Hematopoietic multipotent progenitor cell treated with erythropoietin and hydrocortisone succinate and interleukin-3 and kit ligand, for 4 days (in vitro differentiated cells): ENCODE measurements at regions not wholly inside any gene's neighbourhood (a gene's known extent, or its start where the extent isn't known, plus 50 kb on each side); places are given as distances from the start of the nearest gene placed in this dataset.
"Not testable (repeated sequence)": the region's sequence is repeated elsewhere in the genome, so short reads cannot be mapped to it uniquely, and the experiment has no call there.

ENCODE experiments used
- DNase-seq: peaks from one replicate; pipeline ENCODE4 v3.0.0-alpha.2; 2015

DNA sequence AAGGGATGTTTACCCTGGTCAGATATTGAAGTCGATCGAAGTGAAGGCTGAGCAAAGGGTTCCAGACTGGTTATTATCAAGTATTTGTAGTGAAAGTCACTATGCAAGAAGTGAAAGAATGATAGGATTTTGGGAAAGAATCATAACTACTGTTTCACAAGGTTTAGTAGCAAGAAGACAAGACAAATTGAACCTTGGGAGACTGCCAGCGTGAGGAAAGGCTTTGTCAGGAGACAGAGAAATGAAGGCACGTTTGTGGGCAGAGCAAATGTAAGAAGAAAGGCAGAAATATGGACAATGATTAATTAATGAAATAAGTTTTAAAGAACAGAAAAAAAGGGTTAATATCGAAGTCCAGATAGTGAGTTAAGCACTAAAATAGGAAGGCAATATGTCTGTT lies 456.8 kb downstream of the TRIML1 start:
- no peak for DNase-seq

DNA sequence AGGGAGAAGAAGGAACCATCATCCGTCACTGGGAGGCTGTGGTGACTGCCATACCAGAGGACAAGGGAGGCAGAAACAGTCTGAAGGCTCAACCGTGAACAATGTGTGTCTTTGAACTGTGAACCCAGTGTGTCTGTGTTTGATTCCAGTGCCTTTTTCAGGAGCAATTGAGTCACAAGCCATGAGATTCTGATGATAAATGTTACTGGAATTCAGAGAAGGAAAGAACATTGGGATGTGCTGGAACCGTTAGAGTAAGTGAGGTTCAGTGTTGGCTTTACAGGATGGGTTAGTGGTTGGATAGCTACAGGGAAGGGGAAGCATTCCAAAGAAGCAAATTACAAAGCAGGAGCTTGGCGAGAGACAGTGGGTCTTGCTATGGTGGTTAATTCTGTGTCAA lies 464.4 kb downstream of the TRIML1 start:
- DNase-seq = no peak

DNA sequence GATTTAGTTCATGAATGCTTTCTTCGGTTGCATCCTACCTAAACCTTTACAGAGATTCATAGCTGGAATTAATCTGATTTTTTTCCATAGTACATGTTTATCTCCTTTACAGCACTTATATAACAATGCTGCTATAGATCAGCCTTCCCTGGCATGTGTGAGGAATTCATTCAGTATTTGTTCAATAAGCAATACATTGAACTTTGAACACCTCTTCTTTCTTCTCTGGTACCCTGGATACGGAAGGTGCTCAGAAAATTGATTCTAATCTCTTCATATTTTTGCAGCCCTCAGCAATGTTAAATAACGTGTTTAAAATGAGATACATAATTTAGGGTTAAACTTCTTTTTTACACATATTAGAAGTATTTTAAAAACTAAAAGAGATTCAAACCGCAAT lies 467.4 kb downstream of the TRIML1 start:
- DNase-seq = no peak

DNA sequence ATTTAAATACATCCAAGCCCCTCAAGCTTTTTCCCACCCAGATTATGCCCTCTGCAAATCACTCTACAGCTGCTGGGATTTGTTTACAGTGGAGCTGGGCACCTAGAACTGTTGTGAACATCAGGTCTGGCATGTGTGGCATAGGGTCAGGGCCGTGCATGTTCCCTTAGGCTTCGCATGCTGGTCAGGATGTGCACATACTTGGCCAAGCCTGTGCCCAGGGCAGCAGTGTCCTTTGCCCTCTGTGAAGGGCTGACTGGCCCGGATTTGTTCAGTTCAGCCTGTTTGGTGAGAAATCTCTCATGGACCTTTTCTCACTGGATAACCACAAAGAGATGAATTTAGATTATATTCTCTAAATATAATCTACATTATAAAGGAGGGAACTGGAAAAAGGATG lies 471.9 kb downstream of the TRIML1 start:
- no peak for DNase-seq

DNA sequence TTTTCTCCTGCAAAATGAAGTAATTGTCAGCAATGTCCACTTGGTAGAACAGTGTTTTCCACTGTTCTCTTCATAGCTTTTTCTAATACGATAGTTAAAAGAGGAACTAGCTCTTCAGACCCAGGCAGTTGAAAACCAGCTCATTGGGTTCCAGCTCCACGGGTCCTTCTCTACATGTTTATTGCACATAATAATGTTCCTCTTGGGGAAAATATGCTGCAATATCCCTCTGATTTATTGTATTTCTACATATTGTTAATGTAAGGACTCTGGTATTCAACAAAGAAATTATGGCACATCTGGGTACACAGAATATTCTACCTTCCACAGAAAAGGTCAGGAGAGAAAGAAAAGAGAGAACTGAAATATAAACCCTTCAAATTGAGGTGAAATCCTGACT lies 473.4 kb downstream of the TRIML1 start:
- no peak for DNase-seq

DNA sequence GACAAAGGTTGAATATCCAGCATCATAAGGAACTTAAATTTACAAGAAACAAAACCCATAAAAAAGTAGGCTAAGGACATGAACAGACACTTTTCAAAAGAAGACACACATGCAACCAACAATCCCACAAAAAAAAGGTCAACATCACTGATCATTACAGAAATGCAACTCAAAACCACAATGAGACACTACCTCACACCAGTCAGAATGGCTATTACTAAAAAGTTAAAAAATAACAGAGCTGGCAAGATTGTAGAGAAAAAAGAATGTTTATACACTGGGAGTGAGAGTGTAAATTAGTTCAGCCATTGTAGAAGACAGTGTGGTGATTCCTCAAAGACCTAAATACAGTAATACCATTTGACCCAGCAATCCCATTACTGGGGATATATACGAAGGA lies 474.7 kb downstream of the TRIML1 start:
- DNase-seq = no peak

DNA sequence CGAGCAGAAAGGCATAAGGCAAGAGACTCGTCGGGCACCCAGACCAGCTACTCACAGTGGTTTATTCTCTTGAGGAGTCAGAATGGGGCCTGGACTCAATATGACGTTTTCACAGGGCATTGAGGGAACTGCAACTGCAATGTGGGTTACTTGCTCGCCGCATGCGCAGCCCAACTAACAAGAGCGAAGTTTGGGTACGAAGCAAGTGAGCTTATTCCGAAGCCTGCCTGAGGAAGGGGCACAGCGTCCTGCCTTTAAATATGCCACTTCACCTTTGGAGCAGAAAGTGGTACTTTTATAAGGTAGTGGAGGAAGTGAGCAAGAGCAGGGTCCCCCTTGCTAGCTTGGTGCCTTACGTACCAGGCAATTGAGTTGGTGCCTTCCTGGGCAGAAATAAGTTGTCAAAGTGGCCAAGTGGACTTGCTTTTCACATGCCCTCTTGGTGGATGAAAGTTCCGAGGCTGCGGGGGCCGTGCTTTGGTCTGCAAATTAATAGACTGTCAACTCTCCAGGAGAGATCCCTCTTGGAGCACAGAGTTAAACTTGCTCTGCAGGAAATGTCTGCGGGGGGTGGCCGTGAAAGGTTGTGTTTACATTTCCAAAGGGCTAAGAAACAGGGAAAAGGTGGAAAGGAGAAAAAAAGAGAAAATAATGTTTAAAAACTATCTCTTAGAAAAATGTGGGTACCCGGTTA lies 480.4 kb downstream of the TRIML1 start:
- DNase-seq = no peak

DNA sequence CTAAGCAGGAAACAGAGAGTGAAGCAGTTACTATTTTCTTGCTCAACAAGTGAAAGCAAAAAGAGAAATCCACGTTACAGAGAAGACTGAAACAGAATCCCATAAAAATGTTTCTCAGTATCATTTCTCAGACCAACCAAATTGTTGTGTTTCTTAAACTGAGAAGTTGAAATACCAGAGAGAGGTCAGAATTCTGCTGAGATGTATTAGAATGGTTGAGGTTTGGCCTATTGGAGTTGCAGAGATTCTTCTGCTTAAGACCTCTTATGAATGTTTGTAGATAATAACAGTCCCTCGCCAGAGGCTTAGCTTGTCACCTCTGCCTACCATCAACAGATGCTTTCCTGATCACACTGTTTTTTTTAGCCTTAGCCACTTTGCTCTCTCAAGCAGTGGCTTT lies 481.4 kb downstream of the TRIML1 start:
- DNase-seq = no peak

DNA sequence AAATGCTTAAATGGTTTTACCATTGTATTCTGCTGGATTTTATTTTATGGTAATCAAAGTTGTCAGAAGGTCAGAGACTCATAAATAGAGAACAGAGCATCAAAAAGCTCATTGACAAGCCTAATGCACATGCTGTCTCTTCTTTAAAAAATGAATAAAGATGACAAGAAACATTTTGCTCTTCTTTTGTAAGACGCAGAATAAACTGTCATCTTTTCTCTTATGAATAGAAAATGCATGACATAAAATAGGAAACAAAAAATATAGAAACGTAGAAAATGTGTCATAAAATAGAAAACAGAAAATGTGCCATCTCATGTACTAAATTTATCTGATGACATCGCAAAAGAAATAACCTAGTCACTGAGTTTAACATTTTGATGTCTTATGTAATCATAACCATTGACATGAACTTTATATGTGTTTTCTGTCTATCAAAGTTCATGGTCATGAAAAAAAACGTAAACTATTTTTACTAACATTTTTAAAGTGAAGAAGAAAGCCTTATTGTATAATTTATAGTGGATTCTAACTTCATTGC lies 484.1 kb downstream of the TRIML1 start:
- no peak for DNase-seq

DNA sequence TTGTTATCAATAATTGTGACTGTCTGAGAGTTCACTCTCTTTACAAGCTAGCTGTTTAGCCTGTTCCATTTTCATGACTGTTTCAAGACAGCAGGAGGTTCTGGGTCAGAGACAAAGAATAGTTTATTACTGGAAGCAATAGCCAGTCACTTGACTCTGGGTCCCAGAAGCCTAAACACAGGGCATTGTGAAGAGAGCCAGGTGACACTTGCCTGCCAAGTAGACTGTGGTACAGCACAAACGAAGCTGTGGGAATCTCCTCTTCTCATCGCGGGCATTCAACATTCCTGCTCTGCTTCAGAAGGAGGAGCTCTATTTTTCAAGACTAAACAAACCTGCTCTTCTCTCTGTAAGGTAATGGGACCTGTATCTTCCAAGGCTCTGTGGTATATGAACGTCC lies 485.1 kb downstream of the TRIML1 start:
- no peak for DNase-seq

DNA sequence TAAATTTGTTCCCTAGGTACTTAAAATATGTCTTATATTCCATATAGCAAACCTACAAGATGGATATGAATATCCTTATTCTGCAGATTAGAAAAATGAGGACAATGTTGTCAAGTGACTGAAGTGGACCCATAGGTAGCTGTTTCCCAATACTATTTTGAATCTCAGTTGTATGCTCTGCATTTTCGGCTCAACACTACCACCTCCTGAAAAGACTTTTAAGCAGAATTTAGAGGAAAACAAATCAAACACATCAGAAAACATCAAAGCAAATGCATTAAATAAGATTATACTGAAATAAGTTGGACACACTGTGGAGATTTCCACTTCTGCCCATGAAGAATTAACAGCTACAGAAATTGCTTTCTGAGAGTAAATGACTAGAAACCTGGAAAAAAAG lies 488.7 kb downstream of the TRIML1 start:
- no peak for DNase-seq

DNA sequence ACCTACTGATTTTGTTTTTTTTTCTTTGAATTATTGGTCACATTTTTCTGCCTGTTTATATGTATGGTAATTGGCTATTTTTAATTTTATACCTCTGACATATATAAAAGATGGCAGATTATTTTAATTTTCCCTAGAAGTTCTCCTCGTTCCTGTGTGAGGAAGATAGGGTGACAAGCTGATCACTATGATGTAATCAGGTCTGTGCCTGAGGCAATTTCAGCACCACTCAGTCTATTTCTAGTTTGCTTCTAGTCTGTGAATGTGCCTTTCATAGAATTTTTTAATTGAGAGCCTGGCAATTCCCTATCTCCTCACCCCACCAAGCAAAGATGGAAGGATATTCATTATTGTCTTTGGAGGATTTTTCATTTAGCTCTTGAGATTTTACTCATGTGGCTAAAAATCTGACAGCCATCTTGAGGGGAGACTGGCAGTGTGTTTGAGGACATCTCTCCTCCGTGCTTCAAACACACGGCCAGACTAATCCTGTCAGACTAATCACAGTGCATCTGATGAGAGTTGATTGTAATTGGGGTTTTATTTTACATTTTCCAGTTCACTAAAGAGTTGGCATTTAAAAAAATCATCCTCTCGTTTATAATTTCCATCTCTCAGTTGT lies 500.3 kb downstream of the TRIML1 start:
- DNase-seq = no peak

DNA sequence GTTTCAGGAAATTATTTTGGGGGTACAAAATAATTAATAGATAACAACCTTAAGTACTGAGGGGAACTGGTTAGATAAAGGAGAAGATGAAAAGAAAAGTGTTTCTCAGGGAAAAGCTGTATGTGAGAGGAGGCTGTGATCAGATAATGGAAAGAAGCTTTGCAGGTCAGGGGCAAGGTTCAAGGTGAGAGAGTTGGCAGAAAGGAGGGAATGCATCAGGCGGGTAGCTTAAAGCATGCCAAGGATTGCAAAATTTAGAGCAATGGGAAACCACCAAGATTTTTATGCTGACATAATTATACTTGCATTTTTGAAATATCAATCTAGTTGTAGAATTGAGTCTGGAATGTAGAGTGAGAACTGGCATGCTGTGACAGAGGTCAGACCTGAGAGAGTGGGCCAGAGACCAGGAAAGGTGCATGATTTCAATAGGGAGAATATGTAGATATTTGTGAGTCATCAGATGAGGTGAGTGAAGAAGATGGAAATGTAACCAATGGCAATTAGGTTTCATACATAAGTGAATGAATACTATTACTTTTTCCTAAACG lies 508.7 kb downstream of the TRIML1 start:
- no peak for DNase-seq

DNA sequence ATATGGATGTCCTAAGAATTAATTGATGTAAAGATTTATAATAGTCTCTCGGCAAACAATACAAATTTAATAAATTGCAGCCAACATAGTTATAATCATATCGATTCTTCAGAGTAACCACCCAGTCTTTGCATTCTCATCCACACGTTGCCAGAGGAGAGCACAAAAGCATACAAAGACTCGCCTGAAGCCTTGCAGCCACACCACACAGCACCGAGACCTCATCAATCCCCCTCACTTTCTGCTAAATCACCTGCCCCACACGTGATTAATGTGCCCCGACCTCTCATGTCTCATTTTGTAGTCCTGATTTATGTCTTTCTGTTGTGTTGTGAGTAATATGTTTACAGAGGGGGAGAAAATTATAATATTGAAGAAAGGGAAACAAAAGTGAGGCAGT lies 510.4 kb downstream of the TRIML1 start:
- no peak for DNase-seq

DNA sequence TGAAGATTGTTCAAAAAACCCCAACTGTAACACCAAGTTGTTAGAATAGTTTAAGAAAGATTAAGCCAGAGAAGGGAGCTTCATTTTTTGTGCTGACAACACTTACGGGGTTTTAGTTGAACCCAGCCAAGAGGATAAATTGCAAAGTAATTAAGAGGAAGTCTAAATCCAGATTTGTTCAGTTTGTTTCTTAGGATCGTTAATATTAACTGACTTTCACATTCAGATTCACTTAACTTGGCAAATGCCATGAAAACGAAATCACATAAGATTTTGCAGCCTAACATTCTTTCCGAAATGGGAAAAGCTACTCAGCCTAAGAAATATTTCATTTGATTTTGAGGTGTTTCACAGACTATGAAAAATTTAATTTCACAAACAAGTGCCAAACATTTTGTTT lies 511.3 kb downstream of the TRIML1 start:
- no peak for DNase-seq

DNA sequence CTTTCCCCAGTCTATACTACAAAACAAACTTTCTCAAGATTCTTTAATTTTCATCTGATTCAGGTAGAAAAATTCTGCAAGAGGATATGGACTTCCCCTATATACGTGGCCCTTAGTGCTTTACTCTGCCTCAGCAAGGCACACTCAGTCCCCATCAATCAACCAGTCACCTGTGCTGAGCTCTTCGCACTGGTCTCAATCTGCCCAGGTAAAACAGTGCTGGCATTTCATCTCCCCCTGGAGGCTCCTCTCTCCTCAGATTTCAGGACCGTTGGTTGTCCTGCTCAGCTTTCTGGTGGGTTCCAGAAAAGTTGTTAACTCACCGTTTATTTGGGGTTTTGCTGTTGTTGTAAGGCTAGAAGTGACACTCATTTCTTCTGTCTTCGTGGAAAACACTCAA lies 518.1 kb downstream of the TRIML1 start:
- DNase-seq = no peak

DNA sequence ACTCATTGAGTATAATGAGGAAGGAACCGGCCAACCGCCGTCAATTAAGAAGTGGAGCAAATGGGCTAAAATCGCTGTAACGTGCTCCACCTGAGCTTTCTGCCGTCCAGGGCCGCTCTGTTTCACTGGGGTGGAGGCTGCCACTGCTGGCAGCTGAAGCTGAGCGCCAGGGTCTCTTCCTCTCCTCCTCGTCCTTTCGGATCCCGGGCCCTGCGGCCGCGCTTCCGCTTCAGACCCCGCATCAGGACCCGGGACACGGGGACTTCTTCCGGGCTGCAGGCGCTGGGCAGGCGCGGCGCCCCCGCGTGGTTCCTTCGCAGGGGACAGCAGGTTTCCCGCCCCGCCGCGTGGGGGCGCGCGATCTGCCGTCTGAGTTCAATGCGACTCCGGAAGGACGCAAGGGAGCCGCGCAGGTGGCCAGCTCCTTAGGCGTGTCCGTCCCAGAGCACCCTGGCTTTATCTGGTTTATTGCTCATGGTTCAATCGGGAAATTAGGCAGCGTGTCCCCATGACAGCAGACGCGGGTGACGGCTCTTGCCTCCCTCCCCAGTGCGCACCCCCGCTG lies 519.8 kb downstream of the TRIML1 start:
- no peak for DNase-seq

DNA sequence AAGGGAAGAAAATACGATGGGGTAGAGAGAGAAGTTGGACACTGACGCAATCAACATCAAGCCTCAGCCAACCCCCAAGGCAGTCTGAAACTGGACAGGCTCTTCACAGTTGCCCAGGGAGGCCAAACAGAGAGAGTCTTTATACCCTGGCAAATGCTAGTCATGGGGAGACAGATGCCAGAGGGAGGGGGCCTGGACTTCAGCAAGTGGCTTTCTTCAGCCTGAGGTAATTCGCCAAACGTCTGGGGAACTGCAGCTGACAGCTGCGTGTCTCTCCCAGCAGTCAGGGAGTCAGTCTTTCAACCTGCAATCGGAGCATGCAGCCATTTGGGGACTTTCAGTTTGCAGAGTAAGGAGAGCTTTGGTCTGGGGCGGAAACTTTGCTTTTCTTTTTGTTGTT lies 521.6 kb downstream of the TRIML1 start:
- no peak for DNase-seq

DNA sequence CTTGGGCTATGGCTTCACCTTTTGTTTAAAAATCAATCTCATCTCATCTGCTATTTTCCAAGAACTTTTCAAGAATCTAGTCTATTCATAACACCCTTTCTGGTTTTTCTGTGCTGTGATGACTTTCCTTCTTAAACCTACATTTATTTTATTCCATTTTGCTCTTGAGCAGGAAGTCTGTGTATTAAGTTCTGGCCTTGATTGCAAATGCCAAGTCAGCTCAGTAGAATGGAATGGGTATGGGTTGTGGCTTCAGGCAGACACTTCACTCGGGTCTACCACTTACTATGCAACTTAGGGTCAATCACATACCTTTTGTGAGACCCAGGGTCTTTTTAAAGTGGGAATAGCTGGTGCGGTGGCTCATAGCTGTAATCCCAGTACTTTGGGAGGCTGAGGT lies 522.3 kb downstream of the TRIML1 start:
- DNase-seq = no peak

DNA sequence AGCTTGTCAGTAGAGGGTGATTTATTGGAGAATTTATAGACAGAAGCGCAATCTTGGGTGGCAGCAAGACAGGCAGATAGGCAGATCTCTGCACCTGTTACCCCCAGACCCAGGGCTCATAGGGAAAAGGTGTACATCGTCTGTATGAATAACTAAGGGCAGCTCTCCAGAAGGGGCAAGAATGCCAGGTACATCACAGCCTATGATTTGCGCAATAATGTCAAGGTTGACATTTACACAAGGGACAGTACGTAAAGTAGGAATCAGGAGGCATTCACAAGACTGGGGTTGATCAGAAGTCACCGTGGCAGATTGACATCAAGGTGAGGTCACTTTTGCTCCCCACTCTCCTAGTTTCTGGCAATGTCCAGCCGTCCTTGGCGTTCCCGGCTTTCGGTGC lies 524.1 kb downstream of the TRIML1 start:
- no peak for DNase-seq

DNA sequence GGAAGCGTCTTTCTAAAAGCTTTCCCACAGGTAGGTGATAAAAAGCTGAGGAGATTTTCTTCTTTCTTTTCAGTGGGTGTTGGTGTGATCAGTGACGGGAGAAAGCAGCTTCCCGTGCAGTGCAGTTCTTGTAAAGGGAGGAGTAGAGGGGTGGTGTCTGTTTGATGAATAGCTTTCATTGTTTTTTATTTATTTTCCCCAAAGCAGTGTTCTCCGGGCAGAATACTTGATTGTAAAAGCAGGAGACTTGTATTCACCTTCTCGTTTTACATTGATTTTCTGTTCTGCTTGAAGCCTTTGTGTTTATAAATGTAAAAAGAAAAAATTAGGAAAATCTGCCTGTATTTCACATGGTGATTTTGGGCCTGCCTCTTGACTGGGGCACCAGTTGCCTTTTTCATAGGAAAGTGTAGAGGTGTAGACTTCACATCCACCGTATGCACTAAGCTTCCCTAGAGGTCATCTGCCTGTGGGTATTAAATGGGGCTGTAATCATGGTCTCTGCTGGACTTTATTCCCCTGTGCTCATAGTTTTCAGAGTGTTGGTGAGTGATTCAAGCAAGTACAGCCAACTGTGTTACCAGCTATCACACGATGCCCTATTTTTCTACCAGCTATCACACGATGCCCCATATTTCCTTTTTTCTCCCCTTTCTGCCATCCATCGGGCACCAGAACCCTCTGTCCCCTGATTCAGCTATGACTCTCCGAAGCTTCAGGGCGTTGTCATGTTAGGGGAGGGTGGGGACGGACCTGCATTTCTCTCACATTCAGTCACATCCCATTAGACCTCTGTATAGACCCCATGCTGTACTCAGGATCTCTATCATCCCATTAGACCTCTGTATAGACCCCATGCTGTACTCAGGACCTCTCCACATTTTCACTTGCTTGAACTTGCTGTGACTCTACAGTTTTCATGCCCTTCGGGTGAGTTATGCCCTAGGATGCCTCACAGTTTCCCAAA lies 526.5 kb downstream of the TRIML1 start:
- no peak for DNase-seq

DNA sequence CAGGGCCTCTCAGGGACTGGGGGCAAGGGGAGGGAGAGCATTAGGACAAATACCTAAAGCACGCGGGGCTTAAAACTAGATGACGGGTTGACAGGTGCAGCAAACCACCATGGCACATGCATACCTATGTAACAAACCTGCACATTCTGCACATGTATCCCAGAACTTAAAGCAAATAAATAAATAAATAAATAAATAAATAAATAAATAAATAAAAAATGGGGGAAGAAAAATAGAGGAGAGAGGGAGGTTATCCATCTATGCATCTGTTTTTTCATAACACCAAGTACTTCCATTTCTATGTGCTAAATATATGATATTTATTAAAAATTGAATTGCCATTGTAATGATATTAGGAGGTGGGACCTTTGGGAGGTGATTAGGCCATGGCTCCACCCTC lies 539.5 kb downstream of the TRIML1 start:
- DNase-seq = not testable (repeated sequence)
